ENCODE measurements at regions not wholly inside any gene's neighbourhood (a gene's known extent, or its start where the extent isn't known, plus 50 kb on each side); places are given as distances from the start of the nearest gene placed in this dataset.

- no peak for DNase-seq
Measured at GRCh38 chr10:117884592-117884991, 162.1 kb downstream of the RAB11FIP2 start.

DNA sequence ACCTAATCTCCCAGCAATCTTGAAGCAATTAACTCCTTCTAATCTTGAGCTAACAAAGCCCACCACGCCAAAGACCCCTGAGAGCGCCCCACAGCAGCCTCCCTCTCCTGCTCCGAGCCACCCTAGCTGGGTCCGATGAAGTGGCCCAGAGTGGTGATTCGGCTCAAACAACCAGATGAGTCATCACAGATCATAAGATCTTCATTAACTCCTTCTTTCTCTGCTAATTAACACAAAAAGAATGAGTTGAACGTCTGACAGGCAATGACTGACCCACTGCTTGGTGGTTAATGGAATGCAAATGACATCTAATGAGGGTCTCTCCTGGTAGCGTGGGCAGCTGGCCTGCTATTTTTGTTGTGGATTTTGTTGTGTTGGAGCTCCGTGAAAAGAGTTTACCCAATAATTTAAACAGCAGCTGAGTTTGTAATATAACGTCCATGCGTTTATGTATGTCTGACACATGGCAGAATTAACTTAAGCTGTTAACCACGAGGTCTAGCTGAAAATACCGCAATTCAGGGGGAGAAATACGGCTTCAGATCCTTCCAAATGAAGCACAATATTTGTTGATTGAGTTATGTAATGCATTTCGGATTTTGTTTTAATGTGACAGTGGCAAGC, 161.4 kb downstream of the RAB11FIP2 start:
- DNase-seq: no peak

DNA sequence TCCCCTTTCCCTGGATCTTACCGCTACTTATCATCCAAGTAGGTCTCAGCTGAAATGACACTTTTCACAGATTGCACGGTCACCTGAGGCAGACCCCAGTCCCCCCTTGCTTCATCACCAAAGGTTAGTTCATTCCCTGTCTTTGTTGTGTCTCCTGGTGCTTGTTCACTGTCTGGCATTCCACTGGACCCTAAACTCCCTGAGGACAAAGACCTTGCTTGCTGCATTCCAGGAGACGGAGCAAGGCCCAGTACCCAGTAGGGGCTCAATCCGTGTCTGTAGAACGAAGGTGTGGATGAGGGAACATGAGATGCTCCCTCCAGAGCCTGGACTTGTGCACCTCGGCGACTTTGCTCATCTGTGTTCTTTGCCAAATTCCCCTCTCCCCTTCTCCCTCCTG, 160.0 kb downstream of the RAB11FIP2 start:
- DNase-seq: no peak

DNA sequence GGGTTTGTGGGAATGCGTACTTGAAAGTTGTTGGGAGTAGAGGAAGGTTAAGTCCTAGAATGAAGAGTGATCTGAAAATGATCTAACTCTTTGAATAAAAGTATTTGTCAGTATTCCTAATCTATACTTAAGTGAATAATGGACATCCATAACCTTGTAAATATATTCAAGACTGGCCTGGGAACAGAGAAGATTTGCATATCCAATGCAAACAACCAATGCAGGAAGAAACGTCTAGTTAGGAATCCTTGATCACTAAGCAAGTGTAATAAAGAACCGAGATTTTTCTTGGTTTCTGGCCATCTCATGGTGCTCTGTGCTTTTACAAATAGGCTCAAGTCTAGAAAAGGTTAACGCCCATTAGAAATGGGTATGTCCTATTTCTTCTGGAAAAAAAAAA, 157.1 kb downstream of the RAB11FIP2 start:
- no peak for DNase-seq

DNA sequence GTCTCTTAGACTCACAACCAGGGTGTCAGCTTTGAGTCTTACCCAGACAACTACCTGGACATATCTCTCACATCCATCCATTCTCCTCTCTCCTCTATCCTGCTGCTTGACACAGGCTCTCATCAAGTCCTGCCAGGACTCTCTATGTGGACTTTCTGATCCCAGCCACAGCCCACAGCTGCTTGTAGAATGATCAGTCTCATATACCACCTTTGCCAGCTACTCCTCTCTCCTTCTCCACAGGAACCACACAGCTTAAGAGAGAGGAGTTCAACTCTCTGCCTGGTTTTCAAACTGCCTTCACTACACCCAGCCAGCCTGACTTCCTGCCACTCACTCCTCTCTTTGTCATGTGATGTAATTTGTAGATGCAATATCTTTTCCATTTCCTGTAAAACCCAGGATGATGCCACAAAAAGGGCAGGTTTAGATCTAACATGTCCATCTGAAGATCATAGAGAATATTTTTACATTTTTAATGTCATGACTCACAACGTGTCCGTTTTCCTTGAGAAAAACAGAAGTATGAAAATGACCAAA, 154.0 kb downstream of the RAB11FIP2 start:
- no peak for DNase-seq

DNA sequence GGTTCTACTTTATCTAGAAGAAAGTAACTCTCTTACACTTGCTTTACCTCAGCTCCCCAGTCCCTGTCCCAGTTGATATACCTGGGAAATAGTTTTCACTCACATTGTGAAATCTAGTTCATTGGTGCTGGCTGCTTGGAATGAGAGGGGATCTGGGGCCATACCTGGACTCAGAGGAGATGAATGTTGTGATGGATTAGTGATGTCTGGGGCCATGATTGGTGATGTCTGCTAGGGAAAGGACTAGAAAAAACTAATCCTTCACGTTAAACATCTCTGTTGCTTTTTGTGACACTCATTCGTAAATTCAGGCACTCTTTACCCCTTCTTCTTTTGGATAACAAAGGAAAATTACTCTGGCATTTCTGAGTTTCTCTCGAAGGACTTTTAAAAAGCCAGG, 152.4 kb downstream of the RAB11FIP2 start:
- no peak for DNase-seq

- peak; percentile 2 for DNase-seq
Measured at GRCh38 chr10:117896517-117896916, 150.2 kb downstream of the RAB11FIP2 start.

DNA sequence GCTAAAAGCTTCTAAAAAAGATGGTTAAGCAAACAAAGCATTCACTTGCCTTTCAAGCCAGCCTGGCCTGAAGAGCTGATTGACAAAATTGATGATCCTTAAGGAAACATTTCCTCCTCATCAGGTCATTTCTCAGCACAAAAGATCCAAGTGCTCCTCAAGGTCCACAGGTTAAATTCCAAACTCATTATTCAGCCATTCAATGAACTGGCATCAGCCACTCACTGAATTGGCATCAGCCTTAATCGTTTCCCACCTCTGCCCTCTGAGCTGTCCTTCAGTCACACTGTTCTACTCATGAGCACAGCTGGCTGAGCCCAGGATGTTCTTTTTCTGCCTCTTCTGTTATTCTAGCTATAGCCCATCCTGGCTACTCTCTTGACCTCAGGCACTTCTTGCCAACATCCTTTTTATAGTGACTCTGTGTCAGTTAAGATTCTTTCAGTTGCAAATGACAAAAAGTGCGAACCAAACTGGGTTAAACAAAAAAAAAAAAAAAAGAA, 147.5 kb downstream of the RAB11FIP2 start:
- no peak for DNase-seq

- DNase-seq: no peak
Measured at GRCh38 chr10:117900280-117900679, 146.5 kb downstream of the RAB11FIP2 start.

DNA sequence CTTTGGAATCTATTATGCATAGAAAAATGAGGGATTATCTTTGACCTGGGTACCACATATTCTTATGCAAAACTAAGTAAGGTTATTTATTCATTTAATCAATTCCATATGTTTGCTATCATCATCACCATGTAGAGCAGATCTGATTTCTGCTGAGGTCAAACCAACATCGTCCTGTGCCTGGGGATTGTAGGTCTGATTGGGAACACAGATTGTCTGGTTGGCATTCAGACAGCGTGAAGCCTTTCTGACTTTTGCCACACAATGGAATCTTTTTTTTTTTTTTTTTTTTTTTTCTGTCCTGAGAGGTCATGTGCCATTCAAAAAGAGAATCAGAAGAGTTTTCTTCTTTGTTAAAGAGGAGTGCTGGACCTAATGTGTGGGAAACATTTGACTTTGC, 142.9 kb downstream of the RAB11FIP2 start:
- no peak for DNase-seq

- no peak for DNase-seq
Measured at GRCh38 chr10:117905404-117905803, 141.3 kb downstream of the RAB11FIP2 start.

- DNase-seq: no peak
Measured at GRCh38 chr10:117911684-117912083, 135.1 kb downstream of the RAB11FIP2 start.

GRCh38 chr10:117914334-117914733, 132.4 kb downstream of the RAB11FIP2 start:
- DNase-seq: no peak

GRCh38 chr10:117920956-117921355, 125.8 kb downstream of the RAB11FIP2 start:
- no peak for DNase-seq

DNA sequence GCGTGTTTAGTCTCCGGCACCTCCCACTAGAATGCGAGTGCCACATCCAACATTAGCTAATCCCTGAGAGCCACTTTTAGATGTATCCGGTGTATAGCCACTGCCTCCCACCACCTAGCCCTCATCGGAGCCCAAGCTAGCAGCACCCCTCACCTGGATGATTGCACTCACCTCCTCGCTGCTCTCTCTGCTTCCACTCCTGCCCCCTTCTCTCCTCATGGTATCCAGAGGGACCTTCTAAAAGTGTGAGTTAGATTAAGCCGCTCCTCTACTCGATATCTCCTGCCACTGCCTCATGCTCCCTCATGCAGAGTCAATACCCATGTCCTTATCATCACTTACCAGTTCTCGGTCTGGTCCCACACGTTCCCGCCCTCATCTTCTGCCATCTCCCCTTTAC, 125.3 kb downstream of the RAB11FIP2 start:
- peak; percentile 24 for DNase-seq

DNA sequence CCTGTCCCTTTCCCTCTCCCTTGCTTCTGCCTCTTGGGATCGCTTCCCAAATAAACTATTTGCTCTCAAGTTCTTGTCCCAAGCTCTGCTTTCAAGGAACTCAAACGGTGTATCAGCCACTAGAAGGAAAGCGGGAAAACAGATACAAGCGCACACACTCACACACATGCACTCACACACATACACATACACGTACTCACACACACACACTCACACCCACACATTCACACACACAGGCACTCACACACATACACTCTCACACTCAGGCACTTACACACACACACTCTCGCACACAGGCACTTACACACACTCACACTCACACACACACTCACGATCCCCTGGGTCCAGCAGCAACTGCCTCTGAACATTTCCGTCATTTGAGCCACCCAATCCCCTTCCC, 121.9 kb downstream of the RAB11FIP2 start:
- DNase-seq: no peak

DNA sequence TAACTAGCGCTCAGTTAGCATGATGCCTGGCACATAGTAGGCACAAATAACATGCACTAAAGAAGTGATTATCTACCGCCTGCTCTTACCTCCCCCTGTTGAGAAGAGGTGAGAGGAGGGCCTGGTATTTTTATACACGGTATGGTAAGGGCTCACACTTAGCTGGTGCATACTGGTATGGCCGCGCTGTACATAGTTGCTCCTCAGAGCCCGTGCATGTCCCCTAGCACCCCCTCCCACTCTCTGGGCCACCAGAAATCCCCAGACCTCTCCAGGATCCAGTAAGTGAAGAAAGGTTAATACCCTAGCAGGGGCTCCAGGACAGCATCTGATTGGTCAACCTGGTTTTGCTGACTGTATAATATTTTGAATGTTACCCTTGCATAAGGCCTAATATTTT, 121.4 kb downstream of the RAB11FIP2 start:
- DNase-seq: no peak

DNA sequence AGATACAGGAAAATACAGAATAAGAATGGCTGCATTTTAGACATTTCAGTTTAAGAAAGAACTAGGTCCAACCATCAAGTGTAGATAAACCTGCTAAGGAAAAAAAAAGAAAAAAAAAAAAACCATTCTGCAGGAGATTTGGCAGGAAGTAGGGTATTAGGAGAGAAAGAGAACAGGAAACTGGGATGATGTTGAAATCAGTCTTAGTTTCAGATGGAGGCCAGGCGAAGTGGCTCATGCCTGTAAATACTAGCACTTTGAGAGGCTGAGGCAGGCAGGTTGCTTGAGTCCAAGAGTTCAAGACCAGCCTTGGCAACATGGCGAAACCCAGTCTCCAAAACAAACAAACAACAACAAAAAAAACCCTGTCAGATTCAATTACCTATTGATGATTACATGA, 120.2 kb downstream of the RAB11FIP2 start:
- DNase-seq: no peak

GRCh38 chr10:117927332-117927731, 119.4 kb downstream of the RAB11FIP2 start:
- no peak for DNase-seq

GRCh38 chr10:117927871-117928270, 118.9 kb downstream of the RAB11FIP2 start:
- DNase-seq: no peak

DNA sequence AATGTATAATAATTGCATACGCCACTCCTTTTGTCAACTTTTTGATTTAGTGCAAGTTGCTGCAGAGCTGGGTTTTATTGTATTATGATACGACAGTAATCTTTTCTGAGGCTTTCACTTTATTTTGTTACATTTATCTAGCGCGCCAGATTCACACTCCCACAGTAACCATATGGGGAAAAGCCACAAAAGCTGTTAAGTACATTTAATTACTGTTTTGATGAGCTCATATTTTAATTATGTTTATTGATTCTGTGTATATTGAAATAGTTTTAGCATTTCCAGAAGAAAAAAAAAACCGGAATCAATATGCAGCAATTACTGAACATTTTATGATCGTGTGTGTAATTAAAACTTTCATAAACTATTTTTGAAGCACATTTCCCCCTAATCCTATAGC, 118.5 kb downstream of the RAB11FIP2 start:
- no peak for DNase-seq

DNA sequence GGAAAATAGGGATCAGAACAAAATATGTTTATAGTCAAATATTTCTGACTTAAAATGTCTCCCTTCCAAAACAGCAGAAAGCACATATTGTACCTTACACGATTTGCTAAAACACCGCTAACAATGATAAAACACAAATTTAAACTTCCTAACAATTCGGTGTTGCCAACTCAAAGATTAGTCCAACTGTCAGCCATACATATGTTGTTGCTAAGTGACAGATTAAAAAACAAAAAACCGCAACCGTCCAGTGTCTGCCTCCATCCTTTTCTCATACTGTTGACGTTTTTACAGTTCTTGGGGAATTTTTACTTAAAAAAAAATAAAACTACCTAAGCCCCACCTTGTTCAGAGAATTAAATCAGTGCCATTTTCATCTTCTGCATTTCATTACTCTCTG, 118.0 kb downstream of the RAB11FIP2 start:
- no peak for DNase-seq

DNA sequence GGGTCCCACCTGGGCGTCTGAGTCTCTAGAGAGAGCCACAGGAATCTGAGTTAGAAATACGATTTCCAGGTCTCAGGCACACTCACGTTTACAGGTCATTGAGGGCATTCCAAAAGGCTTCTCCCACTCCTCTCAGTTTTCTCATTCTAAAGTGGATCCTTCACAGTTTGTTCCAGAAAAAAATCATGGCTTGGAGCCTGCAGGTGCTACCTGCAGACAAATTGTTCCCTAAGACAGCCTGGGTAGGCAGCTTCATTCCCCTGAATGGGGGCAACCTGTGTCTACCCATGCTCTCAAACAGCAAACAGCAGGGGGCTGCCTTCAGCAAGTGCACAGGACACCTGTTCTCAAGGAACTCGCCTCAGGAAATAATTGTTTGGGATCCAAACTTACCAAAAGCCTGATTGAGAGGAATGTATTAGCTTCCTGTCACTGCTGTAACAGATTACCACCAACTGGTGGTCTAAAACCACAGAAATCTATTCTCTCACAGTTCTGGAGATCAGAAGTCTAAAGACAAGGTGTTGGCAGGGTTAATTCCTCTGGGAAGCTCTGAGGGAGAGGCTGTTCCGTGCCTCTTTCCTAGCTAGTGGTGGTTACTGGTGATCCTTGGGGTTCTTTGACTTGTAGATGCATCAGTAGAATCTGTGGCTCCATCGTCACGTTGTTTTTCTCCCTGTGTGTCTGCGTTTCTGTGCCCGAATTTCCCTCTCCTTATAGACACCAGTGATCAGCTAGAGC, 117.2 kb downstream of the RAB11FIP2 start:
- DNase-seq: no peak

GRCh38 chr10:117931078-117931477, 115.7 kb downstream of the RAB11FIP2 start:
- no peak for DNase-seq

All from hematopoietic multipotent progenitor cell treated with erythropoietin and hydrocortisone succinate and interleukin-3 and kit ligand, for 8 days (in vitro differentiated cells).